PC-3 (cell line): ENCODE measurements at regions not wholly inside any gene's neighbourhood (a gene's known extent, or its start where the extent isn't known, plus 50 kb on each side); places are given as distances from the start of the nearest gene placed in this dataset.

Source experiments
- ATAC-seq: fragments of 200-7000 bp; cut with Tn5 transposase; 2 replicates; pipeline ENCODE4 v1.9.1; 2020; ENCODE audit warnings: mild to moderate bottlenecking, moderate library complexity
- BruUV-seq: library from RNA; stranded (reverse); fragments of 400-500 nt; replicated peaks from 2 replicates; lab custom pipeline; 2021; lab: Mats Ljungman, UMichigan
- CTCF ChIA-PET: fragments of 300-600 bp; sonication (Branson Sonifier 250); formaldehyde crosslinking; loops from one replicate; lab custom pipeline; 2022; ENCODE audit warnings: antibody characterized with exemption; lab: Charles Lee
- POLR2A ChIA-PET: fragments of 300-600 bp; sonication (Branson Sonifier 250); formaldehyde crosslinking; loops from one replicate; lab custom pipeline; 2022; ENCODE audit warnings: antibody characterized with exemption; ENCODE audit not compliant: unreplicated experiment; lab: Charles Lee
- DNase-seq: peaks from one replicate; pipeline ENCODE4 v3.0.0-alpha.2; 2015
- H2AFZ ChIP-seq: fragments of 300-600 bp; sonication (generic); 2 replicates; pipeline ENCODE4 v1.6.0; 2016; ENCODE audit warnings: antibody characterized with exemption, low read length
- H3F3A ChIP-seq: fragments of 300-600 bp; sonication (generic); one replicate; pipeline ENCODE4 v1.6.0; 2017; ENCODE audit warnings: antibody characterized with exemption, low read length, control low read depth, mild to moderate bottlenecking; ENCODE audit not compliant: unreplicated experiment
- H3K27ac ChIP-seq: fragments of 300-600 bp; sonication (generic); 2 replicates; pipeline ENCODE4 v1.5.1; 2016; ENCODE audit warnings: mild to moderate bottlenecking, low read length
- H3K27me3 ChIP-seq: fragments of 300-600 bp; sonication (generic); 2 replicates; pipeline ENCODE4 v1.6.1; 2016; ENCODE audit warnings: low read length, mixed read lengths
- H3K36me3 ChIP-seq: fragments of 300-600 bp; sonication (generic); 2 replicates; pipeline ENCODE4 v1.6.1; 2016; ENCODE audit warnings: low read depth, mixed run types, low read length, mixed read lengths
- H3K4me1 ChIP-seq: fragments of 300-600 bp; sonication (generic); 2 replicates; pipeline ENCODE4 v1.5.1; 2016; ENCODE audit warnings: low read length; ENCODE audit not compliant: insufficient read depth
- H3K4me2 ChIP-seq: fragments of 300-600 bp; sonication (generic); 2 replicates; pipeline ENCODE4 v1.6.0; 2016; ENCODE audit warnings: low read length
- H3K4me3 ChIP-seq: fragments of 300-600 bp; sonication (generic); 2 replicates; pipeline ENCODE4 v1.5.1; 2016; ENCODE audit warnings: mild to moderate bottlenecking, low read length, mixed read lengths
- H3K79me2 ChIP-seq: fragments of 300-600 bp; sonication (generic); 2 replicates; pipeline ENCODE4 v1.6.1; 2017; ENCODE audit warnings: low read length, mixed read lengths
- H3K9ac ChIP-seq: fragments of 300-600 bp; sonication (generic); 2 replicates; pipeline ENCODE4 v1.6.0; 2016; ENCODE audit warnings: mild to moderate bottlenecking, low read length
- H3K9me2 ChIP-seq: fragments of 300-600 bp; sonication (generic); replicated peaks from 2 replicates; pipeline ENCODE4 v1.6.1; 2016; ENCODE audit warnings: mixed run types, low read length, mixed read lengths
- H3K9me3 ChIP-seq: fragments of 300-600 bp; sonication (generic); 2 replicates; pipeline ENCODE4 v1.6.1; 2016; ENCODE audit warnings: low read length, mixed read lengths
- H4K20me1 ChIP-seq: fragments of 300-600 bp; sonication (generic); 2 replicates; pipeline ENCODE4 v1.6.1; 2016; ENCODE audit warnings: low read length, mixed read lengths
- CTCF ChIP-seq: fragments of 300-600 bp; sonication (generic); conservative IDR thresholded peaks from 2 replicates; pipeline ENCODE4 v1.5.1; 2017; ENCODE audit warnings: antibody characterized with exemption, low read depth, mild to moderate bottlenecking, low read length
- EZH2 ChIP-seq: fragments of 300-600 bp; sonication (generic); IDR thresholded peaks from one replicate; pipeline ENCODE4 v1.6.1; 2017; ENCODE audit warnings: antibody characterized with exemption, mild to moderate bottlenecking, low read length; ENCODE audit not compliant: unreplicated experiment
- EZH2phosphoT487 ChIP-seq: fragments of 300-600 bp; sonication (generic); IDR thresholded peaks from 2 replicates; pipeline ENCODE4 v1.6.1; 2018; ENCODE audit warnings: mild to moderate bottlenecking, antibody characterized with exemption, low read length, borderline replicate concordance
- intact Hi-C: fragments of 100-400 bp; cut with micrococcal nuclease; formaldehyde crosslinking; loops from 2 replicates; pipeline ENCODE4 v1.9.0; 2023

- H3K27ac ChIP-seq = no peak overlapping the region
- H4K20me1 ChIP-seq = no peaks in the 10 kb centered on the region
- no peak overlapping the region for H2AFZ ChIP-seq
- ATAC-seq (no peak), DNase-seq (no peak)
- no peaks in the 10 kb centered on the region for H3K79me2 ChIP-seq
- intact Hi-C loops = no loop called here
- no peaks in the 10 kb centered on the region for H3K9me3 ChIP-seq
- TF ChIP-seq EZH2 (no peak), EZH2phosphoT487 (no peak), CTCF (no peak)
- no peaks in the 10 kb centered on the region for H3K4me1 ChIP-seq
- no peak overlapping the region for H3K9ac ChIP-seq
- H3F3A ChIP-seq = no peaks in the 10 kb centered on the region
- CTCF ChIA-PET = no interaction called here
- no peaks in the 10 kb centered on the region for H3K9me2 ChIP-seq
- no peaks in the 10 kb centered on the region for H3K27me3 ChIP-seq
- H3K36me3 ChIP-seq = no peaks in the 10 kb centered on the region
- BruUV-seq = no TSS peak
- no peak overlapping the region for H3K4me2 ChIP-seq
- POLR2A ChIA-PET = no interaction called here
- no peak overlapping the region for H3K4me3 ChIP-seq
These were observed 206.0 kb upstream of the SUCLG2 start for GRCh38 chr3:67860429-67860828.

GRCh38 chr3:67858492-67858891 is 204.1 kb upstream of the SUCLG2 start:
- Histone ChIP-seq H3K36me3 (no peaks in the 10 kb centered on the region), H3F3A (no peaks in the 10 kb centered on the region), H3K9ac (no peak overlapping the region), H4K20me1 (no peaks in the 10 kb centered on the region), H3K27ac (no peak overlapping the region), H3K9me3 (no peaks in the 10 kb centered on the region), H3K79me2 (no peaks in the 10 kb centered on the region), H3K4me1 (no peaks in the 10 kb centered on the region), H2AFZ (no peak overlapping the region), H3K4me2 (no peak overlapping the region), H3K9me2 (no peaks in the 10 kb centered on the region), H3K27me3 (no peaks in the 10 kb centered on the region), H3K4me3 (no peak overlapping the region)
- DNase-seq (no peak), ATAC-seq (no peak)
- BruUV-seq = no TSS peak
- ChIA-PET POLR2A (no interaction called here), CTCF (no interaction called here)
- intact Hi-C loops = no loop called here
- no peak for TF ChIP-seq CTCF
- TF ChIP-seq EZH2phosphoT487 = no peak
- no peak for TF ChIP-seq EZH2

- CTCF ChIA-PET = no interaction called here
- no TSS peak for BruUV-seq
- TF ChIP-seq EZH2 = no peak
- TF ChIP-seq EZH2phosphoT487 = no peak
- TF ChIP-seq CTCF = no peak
These were observed 202.3 kb upstream of the SUCLG2 start for GRCh38 chr3:67856718-67857117.

More at GRCh38 chr3:67856718-67857117, 202.3 kb upstream of the SUCLG2 start:
- Histone ChIP-seq H3K27ac (no peak overlapping the region), H3K27me3 (no peaks in the 10 kb centered on the region), H2AFZ (no peak overlapping the region), H3K4me2 (no peak overlapping the region), H3K4me1 (no peaks in the 10 kb centered on the region), H3K9me3 (no peaks in the 10 kb centered on the region), H3K36me3 (no peaks in the 10 kb centered on the region), H3K9ac (no peak overlapping the region), H4K20me1 (no peaks in the 10 kb centered on the region), H3K79me2 (no peaks in the 10 kb centered on the region), H3K9me2 (no peaks in the 10 kb centered on the region), H3K4me3 (no peak overlapping the region), H3F3A (no peaks in the 10 kb centered on the region)
- ATAC-seq (no peak), DNase-seq (no peak)
- POLR2A ChIA-PET = no interaction called here
- intact Hi-C loops = no loop called here
